Mesothelial cell of epicardium (in vitro differentiated cells): ENCODE measurements at regions not wholly inside any gene's neighbourhood (a gene's known extent, or its start where the extent isn't known, plus 50 kb on each side); places are given as distances from the start of the nearest gene placed in this dataset.

Source experiments
- DNase-seq, 2 experiments: peaks; one replicate each; pipeline ENCODE4 v3.0.0; 2021; ENCODE audit warnings: low spot score in 2 of 2; ENCODE audit not compliant: unreplicated experiment in 2 of 2
- H3K27ac Mint-ChIP-seq: 2 replicates; pipeline ENCODE4 v1.8.0; 2021; ENCODE audit warnings: mixed read lengths
- H3K27me3 Mint-ChIP-seq: 2 replicates; pipeline ENCODE4 v1.8.0; 2021; ENCODE audit warnings: low read depth, mixed read lengths
- H3K36me3 Mint-ChIP-seq: 2 replicates; pipeline ENCODE4 v1.8.0; 2021; ENCODE audit warnings: mixed read lengths
- H3K4me1 Mint-ChIP-seq: 2 replicates; pipeline ENCODE4 v1.8.0; 2021; ENCODE audit warnings: mixed read lengths
- H3K4me3 Mint-ChIP-seq: 2 replicates; pipeline ENCODE4 v1.8.0; 2021; ENCODE audit warnings: mild to moderate bottlenecking, moderate library complexity, mixed read lengths
- H3K9me3 Mint-ChIP-seq: 2 replicates; pipeline ENCODE4 v1.8.0; 2021; ENCODE audit warnings: mixed read lengths
- CTCF ChIP-seq: fragments of 200-600 bp; sonication (generic); IDR thresholded peaks from one replicate; pipeline ENCODE4 v1.5.0; 2021; ENCODE audit warnings: antibody characterized with exemption; ENCODE audit not compliant: unreplicated experiment

GRCh38 chr6:55034752-55035151, 139.6 kb upstream of the HCRTR2 start:
- Mint-ChIP-seq H3K36me3 (peaks cover 2% of the 10 kb centered on the region), H3K4me1 (peaks cover 7% of the 10 kb centered on the region), H3K27ac (no peak overlapping the region), H3K9me3 (peaks cover 30% of the 10 kb centered on the region), H3K4me3 (no peak overlapping the region), H3K27me3 (no peaks in the 10 kb centered on the region)
- no peak for TF ChIP-seq CTCF
- no peak for DNase-seq

DNA sequence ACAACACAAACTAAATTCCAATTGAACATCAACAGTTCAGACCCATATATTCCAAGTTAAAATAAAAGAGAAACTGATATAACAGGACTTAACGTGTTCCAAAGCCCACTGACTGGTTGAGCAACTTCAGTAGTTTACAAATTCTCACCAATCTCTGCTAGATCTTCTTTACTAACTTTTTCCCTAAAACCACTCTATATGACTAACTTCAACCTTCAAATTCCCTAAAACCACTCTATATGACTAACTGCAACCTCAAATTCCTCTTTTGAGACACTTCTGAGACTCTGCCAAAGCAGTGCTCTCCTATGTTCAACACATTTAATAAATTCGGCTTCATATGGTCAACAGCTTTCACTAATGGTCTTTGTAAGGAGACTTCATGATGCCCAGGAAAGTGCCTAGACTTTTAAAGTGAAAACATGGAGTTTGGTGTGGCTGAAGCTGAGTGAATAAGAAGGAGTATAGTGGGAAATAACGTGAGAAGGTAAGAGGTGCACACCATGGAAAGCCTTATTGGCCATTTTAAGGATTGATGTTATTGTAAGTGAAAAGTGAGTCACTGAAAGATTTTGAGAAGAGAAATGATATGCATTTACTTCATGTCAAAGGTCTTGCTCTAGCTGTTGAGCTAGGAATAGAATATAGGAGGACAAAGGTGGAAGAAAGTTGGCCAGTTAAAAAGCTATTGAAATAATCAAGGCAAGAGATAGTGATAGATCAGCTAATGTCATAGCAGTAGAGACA, 134.0 kb upstream of the HCRTR2 start:
- DNase-seq = no peak
- no peak overlapping the region for H3K27ac Mint-ChIP-seq
- H3K4me1 Mint-ChIP-seq = no peaks in the 10 kb centered on the region
- peaks cover 11% of the 10 kb centered on the region for H3K9me3 Mint-ChIP-seq
- no peaks in the 10 kb centered on the region for H3K27me3 Mint-ChIP-seq
- no peaks in the 10 kb centered on the region for H3K36me3 Mint-ChIP-seq
- no peak for TF ChIP-seq CTCF
- no peak overlapping the region for H3K4me3 Mint-ChIP-seq

- Mint-ChIP-seq H3K27ac (no peak overlapping the region), H3K27me3 (no peaks in the 10 kb centered on the region), H3K9me3 (no peaks in the 10 kb centered on the region), H3K36me3 (no peaks in the 10 kb centered on the region), H3K4me1 (peaks cover 8% of the 10 kb centered on the region), H3K4me3 (no peak overlapping the region)
- no peak for DNase-seq
- TF ChIP-seq CTCF = no peak
Measured at GRCh38 chr6:55046869-55047422, 127.4 kb upstream of the HCRTR2 start.

- no peak overlapping the region for H3K27ac Mint-ChIP-seq
- no peak overlapping the region for H3K4me3 Mint-ChIP-seq
- no peak for DNase-seq
- no peak for TF ChIP-seq CTCF
- H3K36me3 Mint-ChIP-seq = no peaks in the 10 kb centered on the region
- no peaks in the 10 kb centered on the region for H3K27me3 Mint-ChIP-seq
- H3K4me1 Mint-ChIP-seq = peaks cover 8% of the 10 kb centered on the region
- H3K9me3 Mint-ChIP-seq = no peaks in the 10 kb centered on the region
Measured at GRCh38 chr6:55047451-55048044, 126.8 kb upstream of the HCRTR2 start.

DNA sequence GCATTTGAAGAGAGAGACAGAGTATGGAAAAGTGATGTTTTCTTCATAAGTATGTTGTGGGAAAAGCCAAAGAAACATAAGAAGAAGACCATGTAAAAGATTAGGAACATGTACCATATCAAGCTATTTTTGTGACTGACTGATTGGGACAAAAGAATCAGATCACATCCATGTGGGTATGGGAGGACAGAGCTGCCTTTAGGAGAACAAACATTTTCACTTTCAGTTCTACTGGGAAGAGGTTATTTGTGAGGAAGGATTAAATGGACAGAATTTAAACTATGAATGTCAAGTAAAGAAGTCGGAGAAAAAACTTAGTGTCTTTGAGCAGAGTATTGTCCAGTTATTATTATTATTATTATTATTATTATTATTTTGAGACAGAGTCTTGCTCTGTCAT, 124.4 kb upstream of the HCRTR2 start:
- H3K4me3 Mint-ChIP-seq = no peak overlapping the region
- H3K27me3 Mint-ChIP-seq = no peaks in the 10 kb centered on the region
- no peaks in the 10 kb centered on the region for H3K9me3 Mint-ChIP-seq
- no peaks in the 10 kb centered on the region for H3K36me3 Mint-ChIP-seq
- no peak for TF ChIP-seq CTCF
- DNase-seq = no peak
- H3K4me1 Mint-ChIP-seq = peaks cover 8% of the 10 kb centered on the region
- H3K27ac Mint-ChIP-seq = no peak overlapping the region
